Smooth muscle cell (in vitro differentiated cells): ENCODE measurements at regions not wholly inside any gene's neighbourhood (a gene's known extent, or its start where the extent isn't known, plus 50 kb on each side); places are given as distances from the start of the nearest gene placed in this dataset.

ENCODE experiments used
- DNase-seq: peaks from one replicate; lab custom pipeline; 2025; ENCODE audit not compliant: unreplicated experiment; lab: John Stamatoyannopoulos, UW
- H2AFZ ChIP-seq: fragments of 200-600 bp; sonication (generic); 2 replicates; pipeline ENCODE4 v1.6.0; 2016; ENCODE audit warnings: antibody characterized with exemption, low read depth, mild to moderate bottlenecking
- H3F3A ChIP-seq: fragments of 200-600 bp; sonication (generic); 2 replicates; pipeline ENCODE4 v1.6.0; 2017; ENCODE audit warnings: antibody characterized with exemption, low read depth
- H3K27ac ChIP-seq: fragments of 200-600 bp; sonication (generic); 2 replicates; pipeline ENCODE4 v1.5.1; 2016; ENCODE audit warnings: low read depth, mild to moderate bottlenecking
- H3K27me3 ChIP-seq: fragments of 200-600 bp; sonication (generic); 2 replicates; pipeline ENCODE4 v1.6.1; 2016; ENCODE audit warnings: low read depth, mild to moderate bottlenecking
- H3K36me3 ChIP-seq: fragments of 200-600 bp; sonication (generic); 2 replicates; pipeline ENCODE4 v1.5.1; 2016; ENCODE audit warnings: low read depth
- H3K4me1 ChIP-seq: fragments of 200-600 bp; sonication (generic); 2 replicates; pipeline ENCODE4 v1.5.1; 2016; ENCODE audit warnings: low read depth
- H3K4me2 ChIP-seq: fragments of 200-600 bp; sonication (generic); 2 replicates; pipeline ENCODE4 v1.6.0; 2016; ENCODE audit warnings: mild to moderate bottlenecking
- H3K4me3 ChIP-seq: fragments of 200-600 bp; sonication (generic); 2 replicates; pipeline ENCODE4 v1.5.1; 2016; ENCODE audit warnings: mild to moderate bottlenecking
- H3K79me2 ChIP-seq: fragments of 200-600 bp; sonication (generic); 2 replicates; pipeline ENCODE4 v1.6.0; 2016; ENCODE audit warnings: low read depth, mild to moderate bottlenecking
- H3K9ac ChIP-seq: fragments of 200-600 bp; sonication (generic); 2 replicates; pipeline ENCODE4 v1.6.0; 2016; ENCODE audit warnings: low read depth
- H3K9me3 ChIP-seq: fragments of 200-600 bp; sonication (generic); replicated peaks from 2 replicates; pipeline ENCODE4 v1.5.1; 2016; ENCODE audit warnings: low read depth
- H4K20me1 ChIP-seq: fragments of 200-600 bp; sonication (generic); 2 replicates; pipeline ENCODE4 v1.6.0; 2016; ENCODE audit warnings: low read depth
- WGBS: methylation state at CpG from one replicate; pipeline ENCODE4 v1.1.7; 2016; ENCODE audit warnings: low lambda C conversion rate; 5-methylcytosine and 5-hydroxymethylcytosine counted together
- TF ChIP-seq, protein P1 (sequence below): fragments of 200-600 bp; sonication (generic); IDR thresholded peaks from 2 replicates; pipeline ENCODE4 v1.5.1; 2017; ENCODE audit warnings: borderline replicate concordance, mild to moderate bottlenecking, antibody characterized with exemption; ENCODE audit not compliant: insufficient read depth, poor library complexity, severe bottlenecking

DNA sequence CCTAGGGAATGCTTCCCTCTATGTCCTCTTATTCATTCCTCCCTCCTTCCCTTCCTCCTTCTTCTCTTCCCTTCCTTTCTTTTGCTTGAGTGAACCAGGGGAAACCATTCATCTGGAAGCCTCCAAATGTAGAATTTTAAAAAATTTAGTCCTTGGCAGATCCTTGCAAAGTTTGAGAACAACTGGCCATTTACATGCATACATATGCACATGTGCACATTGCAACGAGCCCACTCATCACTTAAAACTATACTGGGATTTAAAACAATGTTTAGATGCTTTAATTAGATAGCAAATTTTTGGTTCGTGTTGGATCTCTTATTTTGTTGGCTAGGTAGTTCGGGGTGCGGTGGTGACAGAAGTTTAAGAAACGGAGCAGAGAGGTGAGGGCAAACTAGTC lies 68.0 kb upstream of the HMGA2 start:
- DNase-seq, result no peak
- Histone ChIP-seq H3F3A (no peaks in the 10 kb centered on the region), H3K4me3 (no peak overlapping the region), H4K20me1 (no peaks in the 10 kb centered on the region), H3K36me3 (no peaks in the 10 kb centered on the region), H3K9ac (no peak overlapping the region), H3K9me3 (no peaks in the 10 kb centered on the region), H2AFZ (no peak overlapping the region), H3K79me2 (no peaks in the 10 kb centered on the region), H3K27ac (no peak overlapping the region), H3K4me1 (no peaks in the 10 kb centered on the region), H3K4me2 (no peak overlapping the region), H3K27me3 (no peaks in the 10 kb centered on the region)
- TF ChIP-seq, protein P1, sequence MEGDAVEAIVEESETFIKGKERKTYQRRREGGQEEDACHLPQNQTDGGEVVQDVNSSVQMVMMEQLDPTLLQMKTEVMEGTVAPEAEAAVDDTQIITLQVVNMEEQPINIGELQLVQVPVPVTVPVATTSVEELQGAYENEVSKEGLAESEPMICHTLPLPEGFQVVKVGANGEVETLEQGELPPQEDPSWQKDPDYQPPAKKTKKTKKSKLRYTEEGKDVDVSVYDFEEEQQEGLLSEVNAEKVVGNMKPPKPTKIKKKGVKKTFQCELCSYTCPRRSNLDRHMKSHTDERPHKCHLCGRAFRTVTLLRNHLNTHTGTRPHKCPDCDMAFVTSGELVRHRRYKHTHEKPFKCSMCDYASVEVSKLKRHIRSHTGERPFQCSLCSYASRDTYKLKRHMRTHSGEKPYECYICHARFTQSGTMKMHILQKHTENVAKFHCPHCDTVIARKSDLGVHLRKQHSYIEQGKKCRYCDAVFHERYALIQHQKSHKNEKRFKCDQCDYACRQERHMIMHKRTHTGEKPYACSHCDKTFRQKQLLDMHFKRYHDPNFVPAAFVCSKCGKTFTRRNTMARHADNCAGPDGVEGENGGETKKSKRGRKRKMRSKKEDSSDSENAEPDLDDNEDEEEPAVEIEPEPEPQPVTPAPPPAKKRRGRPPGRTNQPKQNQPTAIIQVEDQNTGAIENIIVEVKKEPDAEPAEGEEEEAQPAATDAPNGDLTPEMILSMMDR, result no peak
- 89% methylated on average over 5 of the region's 5 CpGs for WGBS

DNA sequence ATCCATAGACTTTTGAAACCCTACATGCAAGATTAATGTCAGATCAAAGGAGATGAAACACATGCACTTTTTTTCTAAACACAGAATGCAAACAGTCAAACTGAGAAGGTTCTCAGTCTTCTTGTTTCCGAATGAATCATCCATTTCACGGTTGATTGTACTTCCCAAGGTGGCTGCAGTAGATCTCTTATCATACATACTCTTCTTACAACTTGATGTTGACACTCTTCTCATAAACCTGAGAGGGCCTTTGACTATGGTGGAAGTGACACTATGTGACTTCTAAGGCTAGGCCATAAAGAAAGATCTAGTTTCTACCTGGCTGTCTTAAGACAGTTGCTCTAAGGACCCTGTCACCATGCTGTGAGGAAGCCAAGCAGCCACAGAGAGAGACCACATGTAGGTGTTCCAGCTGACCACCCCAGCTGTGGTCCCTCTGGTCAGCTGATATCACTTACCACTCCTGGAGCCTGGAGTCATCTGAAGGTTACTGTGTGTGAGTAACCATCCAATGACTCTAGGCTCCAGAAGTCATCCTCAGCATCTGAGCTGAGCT lies 67.2 kb upstream of the HMGA2 start:
- no peak overlapping the region for H3K27ac ChIP-seq
- H3K27me3 ChIP-seq, result no peaks in the 10 kb centered on the region
- TF ChIP-seq, protein P1, result no peak
- no peaks in the 10 kb centered on the region for H3K79me2 ChIP-seq
- H3K4me3 ChIP-seq, result no peak overlapping the region
- H3K9me3 ChIP-seq, result no peaks in the 10 kb centered on the region
- no peak overlapping the region for H3K9ac ChIP-seq
- H3K36me3 ChIP-seq, result no peaks in the 10 kb centered on the region
- no peak for DNase-seq
- no peaks in the 10 kb centered on the region for H4K20me1 ChIP-seq
- H3K4me1 ChIP-seq, result no peaks in the 10 kb centered on the region
- no peak overlapping the region for H3K4me2 ChIP-seq
- no peaks in the 10 kb centered on the region for H3F3A ChIP-seq
- WGBS, result 30% methylated on average over 2 of the region's 2 CpGs
- no peak overlapping the region for H2AFZ ChIP-seq

DNA sequence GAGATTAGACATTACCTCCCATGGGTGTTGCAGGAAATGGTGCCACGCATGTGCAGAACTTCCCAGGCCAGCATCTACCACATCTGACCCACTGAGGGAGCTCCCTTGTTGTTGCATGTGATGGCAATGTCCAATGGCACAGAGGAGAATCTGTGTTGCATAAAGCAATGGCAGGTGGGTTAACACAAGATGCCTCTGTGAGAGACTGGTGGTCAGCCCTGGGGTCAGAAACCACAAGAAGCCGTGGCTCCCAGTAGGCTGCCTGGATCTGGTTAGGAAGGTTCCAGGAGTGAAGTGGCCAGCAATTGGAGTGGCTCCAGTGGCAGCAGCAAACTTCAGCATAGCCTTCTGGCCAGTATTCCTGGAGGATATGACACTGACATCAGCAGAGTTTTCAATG lies 65.9 kb upstream of the HMGA2 start:
- Histone ChIP-seq H3F3A (no peaks in the 10 kb centered on the region), H3K27ac (no peak overlapping the region), H3K79me2 (no peaks in the 10 kb centered on the region), H3K36me3 (no peaks in the 10 kb centered on the region), H3K9ac (no peak overlapping the region), H3K4me3 (no peak overlapping the region), H3K4me2 (no peak overlapping the region), H3K4me1 (no peaks in the 10 kb centered on the region), H3K9me3 (no peaks in the 10 kb centered on the region), H2AFZ (no peak overlapping the region), H4K20me1 (no peaks in the 10 kb centered on the region), H3K27me3 (no peaks in the 10 kb centered on the region)
- WGBS, result 97% methylated on average over 2 of the region's 2 CpGs
- TF ChIP-seq, protein P1, result no peak
- DNase-seq, result no peak

DNA sequence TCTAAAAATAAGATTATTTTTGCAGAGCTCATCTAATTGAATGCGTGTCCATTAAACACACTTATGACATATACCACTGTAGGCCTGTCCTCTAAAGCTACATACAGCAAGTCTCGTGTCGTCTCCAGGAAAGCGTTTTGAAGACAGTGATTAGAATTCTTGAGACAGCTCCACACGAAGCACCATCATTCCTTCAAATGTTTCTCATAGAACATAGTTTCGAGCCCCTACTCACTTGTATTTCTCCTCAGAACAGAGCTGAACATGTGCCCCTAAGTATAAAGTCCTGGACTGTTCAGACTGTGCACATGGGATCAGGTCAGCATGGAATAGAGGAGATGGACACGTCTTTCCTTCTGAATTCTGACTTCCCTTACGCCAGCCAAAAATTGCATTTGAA lies 64.5 kb upstream of the HMGA2 start:
- WGBS, result 96% methylated on average over 8 of the region's 8 CpGs
- DNase-seq, result no peak
- TF ChIP-seq, protein P1, result no peak

More for the DNA sequence above, 64.5 kb upstream of the HMGA2 start:
- Histone ChIP-seq H3K4me2 (no peak overlapping the region), H3K27me3 (no peaks in the 10 kb centered on the region), H3F3A (no peaks in the 10 kb centered on the region), H3K4me3 (no peak overlapping the region), H3K79me2 (no peaks in the 10 kb centered on the region), H3K9me3 (no peaks in the 10 kb centered on the region), H4K20me1 (no peaks in the 10 kb centered on the region), H3K36me3 (no peaks in the 10 kb centered on the region), H3K9ac (no peak overlapping the region), H2AFZ (no peak overlapping the region), H3K4me1 (no peaks in the 10 kb centered on the region), H3K27ac (no peak overlapping the region)
